SKM-1 (cell line): ENCODE measurements at regions not wholly inside any gene's neighbourhood (a gene's known extent, or its start where the extent isn't known, plus 50 kb on each side); places are given as distances from the start of the nearest gene placed in this dataset.
"Not testable (repeated sequence)": the region's sequence is repeated elsewhere in the genome, so short reads cannot be mapped to it uniquely, and the experiment has no call there.

ENCODE experiments used
- DNase-seq: peaks from one replicate; lab custom pipeline; 2025; ENCODE audit not compliant: unreplicated experiment; lab: John Stamatoyannopoulos, UW

GRCh38 chr1:99062192-99062591, 57.5 kb upstream of the PLPPR5 start:
- DNase-seq = no peak

- no peak for DNase-seq
Measured at GRCh38 chr1:99069146-99069545, 64.5 kb upstream of the PLPPR5 start.

GRCh38 chr1:99078529-99078928, 73.9 kb upstream of the PLPPR5 start:
- DNase-seq = not testable (repeated sequence)

GRCh38 chr1:99082366-99082765, 77.7 kb upstream of the PLPPR5 start:
- DNase-seq = no peak

GRCh38 chr1:99083338-99083737, 78.7 kb upstream of the PLPPR5 start:
- DNase-seq = no peak

- no peak for DNase-seq
Measured at GRCh38 chr1:99084562-99084961, 79.9 kb upstream of the PLPPR5 start.

GRCh38 chr1:99086057-99086456, 81.4 kb upstream of the PLPPR5 start:
- DNase-seq = no peak

GRCh38 chr1:99098589-99098988, 93.9 kb upstream of the PLPPR5 start:
- DNase-seq = no peak

GRCh38 chr1:99106274-99106673, 101.6 kb upstream of the PLPPR5 start:
- DNase-seq = no peak

- DNase-seq = no peak
Measured at GRCh38 chr1:99107680-99108079, 103.0 kb upstream of the PLPPR5 start.

- DNase-seq = no peak
Measured at GRCh38 chr1:99110140-99111041, 105.7 kb upstream of the PLPPR5 start.

- DNase-seq = no peak
Measured at GRCh38 chr1:99115231-99115630, 110.6 kb upstream of the PLPPR5 start.

GRCh38 chr1:99119188-99119587, 114.5 kb upstream of the PLPPR5 start:
- DNase-seq = no peak

GRCh38 chr1:99122039-99122438, 117.4 kb upstream of the PLPPR5 start:
- no peak for DNase-seq

- DNase-seq = no peak
Measured at GRCh38 chr1:99123936-99124335, 119.3 kb upstream of the PLPPR5 start.

- DNase-seq = no peak
Measured at GRCh38 chr1:99131546-99131945, 126.9 kb upstream of the PLPPR5 start.

GRCh38 chr1:99133756-99134500, 129.3 kb upstream of the PLPPR5 start:
- DNase-seq = no peak

- no peak for DNase-seq
Measured at GRCh38 chr1:99137554-99138206, 126.6 kb upstream of the PLPPR4 start.

- no peak for DNase-seq
Measured at GRCh38 chr1:99139876-99140275, 124.4 kb upstream of the PLPPR4 start.

GRCh38 chr1:99146129-99146848, 118.0 kb upstream of the PLPPR4 start:
- DNase-seq = no peak

GRCh38 chr1:99149952-99150351, 114.3 kb upstream of the PLPPR4 start:
- DNase-seq = no peak
